ENCODE measurements at regions not wholly inside any gene's neighbourhood (a gene's known extent, or its start where the extent isn't known, plus 50 kb on each side); places are given as distances from the start of the nearest gene placed in this dataset.

GRCh38 chr16:27618165-27618564 is 68.2 kb downstream of the KATNIP start:
- no peak for TF ChIP-seq TAF1 (IDR thresholded peaks at IDR 0.05; ENCODE audit: borderline replicate concordance, low read depth, low read length)
- no peak for TF ChIP-seq YY1 (IDR thresholded peaks at IDR 0.05; ENCODE audit: low read depth)
- TF ChIP-seq CTCF (IDR thresholded peaks at IDR 0.05) = no peak
- TF ChIP-seq GABPA (IDR thresholded peaks at IDR 0.05; ENCODE audit: low read depth) = no peak
- TF ChIP-seq ELF1 (IDR thresholded peaks at IDR 0.05) = no peak
- Histone ChIP-seq H3K9me3 (no peaks in the 10 kb centered on the region), H3K9ac (no peak overlapping the region), H3F3A (replicated peaks; ENCODE audit: insufficient read depth) (no peaks in the 10 kb centered on the region), H3K4me1 (ENCODE audit: control insufficient read depth in 1 of 2, insufficient read depth in 2 of 2, low read depth in 1 of 2, low read length in 1 of 2) (peaks cover 0 to 6% of the 10 kb centered on the region in 2 experiments; a peak in 1 of 4 replicates), H3K27ac (ENCODE audit: low read depth in 2 of 2, low read length in 1 of 2) (no peak overlapping the region), H3K36me3 (replicated peaks in 1 of 2; ENCODE audit: control insufficient read depth in 1 of 2, insufficient read depth in 2 of 2, low read length in 1 of 2) (peaks cover 0 to 2% of the 10 kb centered on the region in 2 experiments), H2AFZ (ENCODE audit: low read depth) (no peak overlapping the region), H3K79me2 (ENCODE audit: insufficient read depth) (no peaks in the 10 kb centered on the region), H3K9me2 (no peaks in the 10 kb centered on the region), H4K20me1 (ENCODE audit: insufficient read depth) (no peaks in the 10 kb centered on the region), H3K4me3 (ENCODE audit: low read depth in 2 of 2, low read length in 1 of 2) (no peak overlapping the region), H3K4me2 (no peak overlapping the region), H3K27me3 (ENCODE audit: insufficient read depth) (no peaks in the 10 kb centered on the region)
- ChIA-PET CTCF (no interaction called here), POLR2A (no interaction called here)
- 92% methylated on average over 15 of the region's 15 CpGs for whole genome bisulfite sequencing (ENCODE audit: low lambda C conversion rate)
- DNase-seq = no peak

- Histone ChIP-seq H3K4me3 (ENCODE audit: low read depth in 2 of 2, low read length in 1 of 2) (no peak overlapping the region), H3K36me3 (replicated peaks in 1 of 2; ENCODE audit: control insufficient read depth in 1 of 2, insufficient read depth in 2 of 2, low read length in 1 of 2) (peaks cover 0 to 2% of the 10 kb centered on the region in 2 experiments), H3F3A (replicated peaks; ENCODE audit: insufficient read depth) (no peaks in the 10 kb centered on the region), H2AFZ (ENCODE audit: low read depth) (no peak overlapping the region), H3K79me2 (ENCODE audit: insufficient read depth) (no peaks in the 10 kb centered on the region), H3K9me3 (no peaks in the 10 kb centered on the region), H3K9me2 (no peaks in the 10 kb centered on the region), H4K20me1 (ENCODE audit: insufficient read depth) (no peaks in the 10 kb centered on the region), H3K27me3 (ENCODE audit: insufficient read depth) (no peaks in the 10 kb centered on the region), H3K4me2 (no peak overlapping the region), H3K27ac (ENCODE audit: low read depth in 2 of 2, low read length in 1 of 2) (no peak overlapping the region), H3K4me1 (ENCODE audit: control insufficient read depth in 1 of 2, insufficient read depth in 2 of 2, low read depth in 1 of 2, low read length in 1 of 2) (peaks cover 0 to 6% of the 10 kb centered on the region in 2 experiments; a peak in 1 of 4 replicates), H3K9ac (no peak overlapping the region)
- no peak for DNase-seq
- 92% methylated on average over 7 of the region's 7 CpGs for whole genome bisulfite sequencing (ENCODE audit: low lambda C conversion rate)
- no peak for TF ChIP-seq NFIC (IDR thresholded peaks at IDR 0.05; ENCODE audit: borderline replicate concordance)
- TF ChIP-seq CHD2 (IDR thresholded peaks at IDR 0.05; ENCODE audit: low read length, partially characterized antibody) = no peak
- TF ChIP-seq USF1 (IDR thresholded peaks at IDR 0.05; ENCODE audit: borderline replicate concordance, low read depth) = no peak
- TF ChIP-seq FOSL2 (IDR thresholded peaks at IDR 0.05; ENCODE audit: borderline replicate concordance, low read depth) = no peak
- ChIA-PET CTCF (interaction anchor here (1.7 kb wide), 1 partner anchor 13 kb away, joined by 5 read pairs; no protein-coding TSS in a partner anchor), POLR2A (no interaction called here)
Measured at GRCh38 chr16:27618606-27619327, 68.8 kb downstream of the KATNIP start.

Data from SK-N-SH (cell line).